Mammary epithelial cell (primary cell): ENCODE measurements at regions not wholly inside any gene's neighbourhood (a gene's known extent, or its start where the extent isn't known, plus 50 kb on each side); places are given as distances from the start of the nearest gene placed in this dataset.

Experiments
- EZH2 ChIP-seq: IDR thresholded peaks from 2 replicates; pipeline ENCODE4 v1.6.1; 2012; ENCODE audit warnings: low read length, inconsistent platforms, borderline replicate concordance
- TF ChIP-seq, protein P1 (sequence below), 2 donors: IDR thresholded peaks in 1 of 2; conservative IDR thresholded peaks in 1 of 2; 2 replicates each; pipeline ENCODE4 v1.5.1; 2011 to 2012; ENCODE audit warnings: inconsistent platforms in 2 of 2, low read length in 2 of 2, mild to moderate bottlenecking in 2 of 2, control low read depth in 1 of 2, low read depth in 1 of 2; ENCODE audit not compliant: insufficient read depth in 1 of 2; ENCODE audit errors: extremely low read depth in 1 of 2

DNA sequence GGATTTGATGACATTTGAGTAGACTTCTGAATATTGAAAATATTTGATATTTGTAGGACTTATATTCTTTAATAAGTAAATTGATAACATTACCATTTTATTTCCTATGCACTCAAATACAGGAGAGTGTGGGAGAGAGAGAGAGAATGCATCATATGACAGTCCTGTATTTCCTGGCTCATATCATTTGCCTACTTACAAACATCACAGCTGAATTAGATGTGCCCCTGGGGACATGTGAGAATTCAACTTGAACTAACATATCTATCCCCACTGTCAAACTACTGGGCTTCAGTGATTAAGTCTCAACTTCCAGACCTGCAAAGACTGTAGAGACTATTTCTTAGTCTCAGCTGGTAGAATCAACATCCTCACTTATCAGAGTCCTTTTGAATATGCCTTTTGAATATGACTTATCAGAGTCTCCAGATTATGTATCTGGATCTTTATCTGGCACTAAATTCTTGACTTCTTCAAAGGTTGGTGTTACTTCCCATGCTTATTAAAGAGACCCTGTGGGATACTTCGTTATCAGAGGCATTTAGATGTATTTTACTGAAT is 75.5 kb downstream of the PABPC4L start:
- TF ChIP-seq, protein P1, sequence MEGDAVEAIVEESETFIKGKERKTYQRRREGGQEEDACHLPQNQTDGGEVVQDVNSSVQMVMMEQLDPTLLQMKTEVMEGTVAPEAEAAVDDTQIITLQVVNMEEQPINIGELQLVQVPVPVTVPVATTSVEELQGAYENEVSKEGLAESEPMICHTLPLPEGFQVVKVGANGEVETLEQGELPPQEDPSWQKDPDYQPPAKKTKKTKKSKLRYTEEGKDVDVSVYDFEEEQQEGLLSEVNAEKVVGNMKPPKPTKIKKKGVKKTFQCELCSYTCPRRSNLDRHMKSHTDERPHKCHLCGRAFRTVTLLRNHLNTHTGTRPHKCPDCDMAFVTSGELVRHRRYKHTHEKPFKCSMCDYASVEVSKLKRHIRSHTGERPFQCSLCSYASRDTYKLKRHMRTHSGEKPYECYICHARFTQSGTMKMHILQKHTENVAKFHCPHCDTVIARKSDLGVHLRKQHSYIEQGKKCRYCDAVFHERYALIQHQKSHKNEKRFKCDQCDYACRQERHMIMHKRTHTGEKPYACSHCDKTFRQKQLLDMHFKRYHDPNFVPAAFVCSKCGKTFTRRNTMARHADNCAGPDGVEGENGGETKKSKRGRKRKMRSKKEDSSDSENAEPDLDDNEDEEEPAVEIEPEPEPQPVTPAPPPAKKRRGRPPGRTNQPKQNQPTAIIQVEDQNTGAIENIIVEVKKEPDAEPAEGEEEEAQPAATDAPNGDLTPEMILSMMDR (conservative IDR thresholded peaks at IDR 0.05 in 1 of 2, IDR thresholded peaks at IDR 0.05 in 1 of 2; ENCODE audit: extremely low read depth in 1 of 2, insufficient read depth in 1 of 2, low read depth in 1 of 2, low read length in 2 of 2): no peak
- TF ChIP-seq EZH2: no peak
